ENCODE measurements at regions not wholly inside any gene's neighbourhood (a gene's known extent, or its start where the extent isn't known, plus 50 kb on each side); places are given as distances from the start of the nearest gene placed in this dataset.
"Not testable (repeated sequence)": the region's sequence is repeated elsewhere in the genome, so short reads cannot be mapped to it uniquely, and the experiment has no call there.

DNA sequence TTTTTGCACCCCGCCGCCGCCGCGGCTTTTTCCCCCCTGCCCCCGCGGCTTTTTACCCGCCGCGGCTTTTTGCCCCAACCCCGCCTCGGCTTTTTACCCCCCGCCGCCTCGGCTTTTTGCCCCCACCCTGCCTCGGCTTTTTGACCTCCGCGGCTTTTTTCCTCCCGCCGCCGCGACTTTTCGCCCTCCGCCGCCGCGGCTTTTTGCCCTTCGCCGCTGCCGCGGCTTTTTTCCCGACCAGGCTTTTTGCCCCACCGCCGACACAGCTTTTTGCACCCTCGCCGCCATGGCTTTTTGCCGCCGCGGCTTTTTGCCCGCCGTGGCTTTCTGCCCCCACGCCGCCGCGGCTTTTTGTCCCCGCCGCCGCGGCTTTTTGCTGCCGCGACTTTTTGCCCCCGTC lies 137.0 kb upstream of the TP53TG3D start:
- DNase-seq (ENCODE audit: low read depth in 2 of 3, low spot score in 2 of 3): no peak

DNA sequence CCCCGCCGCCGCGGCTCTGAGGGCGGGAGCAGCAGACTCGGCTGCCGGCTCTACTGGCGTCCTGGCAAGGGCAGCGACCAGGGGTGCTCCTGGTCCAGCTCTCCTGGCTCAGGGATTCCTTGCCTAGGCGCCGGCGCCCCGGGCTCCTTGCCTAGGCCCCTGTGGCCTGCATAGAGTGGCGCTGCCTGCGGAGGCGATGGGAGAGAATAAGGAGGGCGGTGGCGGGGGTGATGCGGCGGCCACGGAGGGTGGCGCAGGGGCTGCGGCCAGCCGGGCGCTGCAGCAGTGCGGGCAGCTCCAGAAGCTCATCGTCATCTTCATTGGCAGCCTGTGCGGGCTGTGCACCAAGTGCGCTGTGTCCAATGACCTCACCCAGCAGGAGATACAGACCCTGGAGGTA lies 136.6 kb upstream of the TP53TG3D start:
- not testable (repeated sequence) for DNase-seq (ENCODE audit: low read depth in 2 of 3, low spot score in 2 of 3)

GRCh38 chr16:32120372-32120771 lies 132.7 kb upstream of the TP53TG3D start:
- DNase-seq (ENCODE audit: low read depth in 2 of 3, low spot score in 2 of 3): not testable (repeated sequence)

DNA sequence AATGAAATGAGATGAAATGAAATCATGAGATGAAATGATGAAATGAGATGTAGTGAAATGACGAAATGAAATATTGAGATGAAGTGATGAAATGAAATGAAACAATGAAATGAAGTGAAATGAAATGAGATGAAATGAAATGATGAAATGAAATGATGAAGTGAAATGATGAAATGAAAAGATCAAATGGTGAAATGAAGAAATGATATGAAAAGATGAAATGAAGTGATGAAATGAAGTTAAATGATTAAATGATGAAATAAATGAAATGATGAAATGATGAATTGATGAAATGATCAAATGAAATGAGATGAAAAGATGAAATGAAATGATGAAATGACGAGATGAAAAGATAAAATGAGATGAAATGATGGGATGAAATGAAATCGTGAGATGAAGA lies 132.3 kb upstream of the TP53TG3D start:
- not testable (repeated sequence) for DNase-seq (ENCODE audit: low read depth in 2 of 3, low spot score in 2 of 3)

DNA sequence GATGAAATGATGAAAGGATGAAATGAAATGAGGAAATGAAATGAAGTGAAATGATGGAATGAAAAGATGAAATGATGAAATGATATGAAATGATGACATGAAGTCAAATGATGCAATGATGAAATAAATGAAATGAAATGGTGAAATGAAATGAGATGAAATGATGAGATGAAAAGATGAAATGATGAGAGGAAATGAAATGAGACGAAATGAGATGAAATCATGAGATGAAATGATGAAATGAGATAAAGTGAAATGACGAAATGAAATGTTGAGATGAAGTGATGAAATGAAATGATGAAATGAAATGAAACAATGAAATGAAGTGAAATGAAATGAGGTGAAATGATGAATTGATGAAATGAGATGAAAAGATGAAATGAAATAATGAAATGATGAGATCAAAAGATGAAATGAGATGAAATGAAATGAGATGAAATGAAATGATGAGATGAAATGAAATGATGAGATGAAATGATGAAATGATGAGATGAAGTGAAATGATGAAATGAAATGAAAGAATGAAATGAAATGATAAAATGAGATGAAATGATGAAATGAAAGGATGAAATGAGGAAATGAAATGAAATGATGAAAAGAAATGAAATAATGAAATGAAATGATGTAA lies 131.7 kb upstream of the TP53TG3D start:
- not testable (repeated sequence) for DNase-seq (ENCODE audit: low read depth in 2 of 3, low spot score in 2 of 3)

GRCh38 chr16:32152434-32152833 lies 100.7 kb upstream of the TP53TG3D start:
- DNase-seq (ENCODE audit: low read depth in 2 of 3, low spot score in 2 of 3): not testable (repeated sequence)

DNA sequence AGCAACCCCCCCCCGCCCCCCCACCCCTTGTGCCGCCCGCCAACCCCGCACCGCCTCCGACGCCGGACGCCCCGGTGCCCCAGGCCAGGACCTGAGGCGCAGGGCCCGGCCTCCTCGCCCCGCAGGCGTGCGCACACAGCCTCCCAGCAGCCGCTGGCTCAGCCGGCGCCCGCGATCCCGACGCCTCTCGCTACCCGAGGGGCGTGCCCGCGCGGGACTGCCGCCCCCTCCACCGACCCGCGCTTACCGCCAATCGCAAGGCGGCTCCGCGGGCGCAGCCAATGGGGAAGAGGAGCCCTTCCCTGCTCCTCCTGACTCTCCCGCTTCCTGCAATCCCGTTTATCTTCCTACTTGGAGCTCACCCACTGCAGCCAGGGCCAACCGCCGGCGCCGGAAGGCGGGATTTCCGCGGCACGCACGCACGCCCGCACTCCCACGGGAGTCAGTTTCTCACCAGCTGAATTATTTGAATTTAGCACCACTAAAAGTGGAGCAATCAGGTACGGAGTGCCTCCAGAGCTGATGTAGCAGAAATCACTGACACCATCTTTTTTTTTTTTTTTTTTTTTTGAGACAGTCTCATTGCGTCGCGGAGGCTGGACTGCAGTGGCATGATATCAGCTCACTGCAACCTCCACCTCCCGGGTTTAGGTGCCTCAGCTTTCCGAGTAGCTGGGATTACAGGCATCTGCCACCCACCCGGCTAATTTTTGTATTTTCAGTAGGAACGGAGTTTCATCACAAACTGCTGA lies 65.0 kb upstream of the TP53TG3D start:
- DNase-seq (ENCODE audit: low read depth in 2 of 3, low spot score in 2 of 3): not testable (repeated sequence)

- not testable (repeated sequence) for DNase-seq (ENCODE audit: low read depth in 2 of 3, low spot score in 2 of 3)
Measured at GRCh38 chr16:32202585-32202984, 50.5 kb upstream of the TP53TG3D start.
